Peyer's patch (tissue), 4 donors: ENCODE measurements at regions not wholly inside any gene's neighbourhood (a gene's known extent, or its start where the extent isn't known, plus 50 kb on each side); places are given as distances from the start of the nearest gene placed in this dataset.
A peak's percentile ranks its signal among the peaks of the same experiment; 100 is the strongest.

Experiments
- DNase-seq, 3 donors: peaks; one replicate each; pipeline ENCODE4 v3.0.0-alpha.2; 2017 to 2019
- H3K27ac ChIP-seq, 4 donors: fragments of 200-600 bp; sonication (generic); one replicate each; pipeline ENCODE4 v1.5.1; 2016 to 2019
- H3K27me3 ChIP-seq, 2 donors: fragments of 200-600 bp; sonication (generic); one replicate each; pipeline ENCODE4 v1.5.1; 2019
- H3K36me3 ChIP-seq, 3 donors: fragments of 200-600 bp; sonication (generic); one replicate each; pipeline ENCODE4 v1.5.1; 2016 to 2019
- H3K4me1 ChIP-seq, 4 donors: fragments of 200-600 bp; sonication (generic); one replicate each; pipeline ENCODE4 v1.5.1; 2016 to 2019
- H3K4me3 ChIP-seq, 4 donors: fragments of 200-600 bp; sonication (generic); 1 replicate in 3 of 4; 2 replicates in 1 of 4; pipeline ENCODE4 v1.5.1; 2016 to 2019; ENCODE audit warnings: mild to moderate bottlenecking in 1 of 4
- H3K9me3 ChIP-seq, 4 donors: fragments of 200-600 bp; sonication (generic); one replicate each; pipeline ENCODE4 v1.5.1; 2016 to 2019; ENCODE audit warnings: mild to moderate bottlenecking in 1 of 4
- CTCF ChIP-seq, 6 experiments: fragments of 450-650 bp in 4 of 6; fragments of 200-600 bp in 2 of 6; sonication (generic) in 1 of 6; IDR thresholded peaks; one replicate each; pipeline ENCODE4 v1.5.1; 2017 to 2019; ENCODE audit warnings: antibody characterized with exemption in 6 of 6, mild to moderate bottlenecking in 3 of 6, moderate library complexity in 1 of 6
- POLR2A ChIP-seq, 2 donors: fragments of 450-650 bp; IDR thresholded peaks; one replicate each; pipeline ENCODE4 v1.5.1; 2017; ENCODE audit warnings: antibody characterized with exemption in 2 of 2, mild to moderate bottlenecking in 2 of 2, moderate library complexity in 2 of 2

- TF ChIP-seq CTCF (IDR thresholded peaks at IDR 0.05), result no peak
- no peak for TF ChIP-seq POLR2A (IDR thresholded peaks at IDR 0.05)
- no peak for DNase-seq
- Histone ChIP-seq H3K4me3 (no peak overlapping the region), H3K27ac (no peak overlapping the region), H3K4me1 (no peaks in the 10 kb centered on the region), H3K9me3 (no peaks in the 10 kb centered on the region), H3K27me3 (no peaks in the 10 kb centered on the region), H3K36me3 (no peaks in the 10 kb centered on the region)
Measured at GRCh38 chr4:25527034-25527433, 128.6 kb upstream of the SLC34A2 start.

GRCh38 chr4:25528391-25528790, 127.3 kb upstream of the SLC34A2 start:
- DNase-seq, result no peak
- Histone ChIP-seq H3K36me3 (no peaks in the 10 kb centered on the region), H3K9me3 (no peaks in the 10 kb centered on the region), H3K27ac (no peak overlapping the region), H3K4me1 (no peaks in the 10 kb centered on the region), H3K4me3 (no peak overlapping the region), H3K27me3 (no peaks in the 10 kb centered on the region)
- TF ChIP-seq POLR2A (IDR thresholded peaks at IDR 0.05) (no peak), CTCF (IDR thresholded peaks at IDR 0.05) (no peak)

GRCh38 chr4:25531272-25531671, 124.4 kb upstream of the SLC34A2 start:
- Histone ChIP-seq H3K4me1 (no peaks in the 10 kb centered on the region), H3K27me3 (no peaks in the 10 kb centered on the region), H3K36me3 (no peaks in the 10 kb centered on the region), H3K4me3 (no peak overlapping the region), H3K9me3 (no peaks in the 10 kb centered on the region), H3K27ac (no peak overlapping the region)
- TF ChIP-seq CTCF (IDR thresholded peaks at IDR 0.05) (peak in 3 of 6 experiments; percentile 31 to 50 (median 44)), POLR2A (IDR thresholded peaks at IDR 0.05) (no peak)
- no peak for DNase-seq

- H3K27ac ChIP-seq, result no peak overlapping the region
- no peak for TF ChIP-seq CTCF (IDR thresholded peaks at IDR 0.05)
- TF ChIP-seq POLR2A (IDR thresholded peaks at IDR 0.05), result no peak
- DNase-seq, result no peak
Measured at GRCh38 chr4:25532591-25532990, 123.1 kb upstream of the SLC34A2 start.

GRCh38 chr4:25533256-25533655, 122.4 kb upstream of the SLC34A2 start:
- no peaks in the 10 kb centered on the region for H3K4me1 ChIP-seq
- H3K9me3 ChIP-seq, result no peaks in the 10 kb centered on the region
- H3K36me3 ChIP-seq, result no peaks in the 10 kb centered on the region
- TF ChIP-seq CTCF (IDR thresholded peaks at IDR 0.05), result no peak
- TF ChIP-seq POLR2A (IDR thresholded peaks at IDR 0.05), result no peak
- H3K4me3 ChIP-seq, result no peak overlapping the region
- no peak for DNase-seq
- no peak overlapping the region for H3K27ac ChIP-seq
- H3K27me3 ChIP-seq, result no peaks in the 10 kb centered on the region

More at GRCh38 chr4:25532591-25532990, 123.1 kb upstream of the SLC34A2 start:
- no peak overlapping the region for H3K4me3 ChIP-seq
- H3K27me3 ChIP-seq, result no peaks in the 10 kb centered on the region
- no peaks in the 10 kb centered on the region for H3K4me1 ChIP-seq
- H3K9me3 ChIP-seq, result no peaks in the 10 kb centered on the region
- H3K36me3 ChIP-seq, result no peaks in the 10 kb centered on the region

- Histone ChIP-seq H3K27ac (no peak overlapping the region), H3K27me3 (no peaks in the 10 kb centered on the region), H3K4me3 (no peak overlapping the region), H3K9me3 (no peaks in the 10 kb centered on the region), H3K36me3 (no peaks in the 10 kb centered on the region), H3K4me1 (peaks cover 0 to 7% (median 0%) of the 10 kb centered on the region in 4 donors)
- no peak for DNase-seq
- TF ChIP-seq POLR2A (IDR thresholded peaks at IDR 0.05) (no peak), CTCF (IDR thresholded peaks at IDR 0.05) (no peak)
Measured at GRCh38 chr4:25535278-25535677, 120.4 kb upstream of the SLC34A2 start.
